Activated T-cell treated with anti-CD3 and anti-CD28 coated beads, Interleukin-2, amount 50 U/mL, for 72 hours (primary cell): ENCODE measurements at regions not wholly inside any gene's neighbourhood (a gene's known extent, or its start where the extent isn't known, plus 50 kb on each side); places are given as distances from the start of the nearest gene placed in this dataset.
"Not testable (repeated sequence)": the region's sequence is repeated elsewhere in the genome, so short reads cannot be mapped to it uniquely, and the experiment has no call there.

Experiments
- ATAC-seq, 2 donors: fragments of 150-1000 bp; cut with Tn5 transposase; replicated peaks in 1 of 2; 2 replicates each; pipeline ENCODE4 v1.10.0; 2021; ENCODE audit warnings: moderate library complexity in 2 of 2, mild to moderate bottlenecking in 1 of 2
- DNase-seq, 2 donors: peaks; one replicate each; pipeline ENCODE4 v3.0.0; 2021 to 2022; ENCODE audit warnings: mixed read lengths in 1 of 2
- H3K27ac Mint-ChIP-seq: one replicate; pipeline ENCODE4 v1.8.0; 2022; ENCODE audit warnings: mild to moderate bottlenecking, moderate library complexity, mixed read lengths
- H3K27me3 Mint-ChIP-seq: one replicate; pipeline ENCODE4 v1.8.0; 2022; ENCODE audit warnings: low read depth, mixed read lengths
- H3K36me3 Mint-ChIP-seq, 2 donors: one replicate each; pipeline ENCODE4 v1.8.0; 2022; ENCODE audit warnings: mixed read lengths in 2 of 2, mild to moderate bottlenecking in 1 of 2; ENCODE audit not compliant: insufficient read depth in 2 of 2
- H3K4me1 Mint-ChIP-seq: one replicate; pipeline ENCODE4 v1.8.0; 2022; ENCODE audit warnings: low read depth, mixed read lengths
- H3K4me3 Mint-ChIP-seq, 2 donors: one replicate each; pipeline ENCODE4 v1.8.0; 2022; ENCODE audit warnings: mild to moderate bottlenecking in 2 of 2, mixed read lengths in 2 of 2, moderate library complexity in 2 of 2
- H3K9me3 Mint-ChIP-seq, 2 donors: one replicate each; pipeline ENCODE4 v1.8.0; 2022; ENCODE audit warnings: mixed read lengths in 2 of 2

GRCh38 chr11:109521571-109522086 lies 99.6 kb downstream of the C11orf87 start:
- H3K4me3 Mint-ChIP-seq: no peak overlapping the region
- H3K4me1 Mint-ChIP-seq: no peaks in the 10 kb centered on the region
- DNase-seq: no peak
- no peaks in the 10 kb centered on the region for H3K36me3 Mint-ChIP-seq
- no peaks in the 10 kb centered on the region for H3K27me3 Mint-ChIP-seq
- ATAC-seq: no peak
- no peak overlapping the region for H3K27ac Mint-ChIP-seq
- peaks cover under 1 to 2% of the 10 kb centered on the region in 2 donors for H3K9me3 Mint-ChIP-seq

GRCh38 chr11:109522116-109522755 lies 100.2 kb downstream of the C11orf87 start:
- no peaks in the 10 kb centered on the region for H3K36me3 Mint-ChIP-seq
- H3K27ac Mint-ChIP-seq: no peak overlapping the region
- peaks cover 0 to 2% of the 10 kb centered on the region in 2 donors for H3K9me3 Mint-ChIP-seq
- ATAC-seq: no peak
- no peaks in the 10 kb centered on the region for H3K4me1 Mint-ChIP-seq
- no peak overlapping the region for H3K4me3 Mint-ChIP-seq
- no peak for DNase-seq
- H3K27me3 Mint-ChIP-seq: no peaks in the 10 kb centered on the region

DNA sequence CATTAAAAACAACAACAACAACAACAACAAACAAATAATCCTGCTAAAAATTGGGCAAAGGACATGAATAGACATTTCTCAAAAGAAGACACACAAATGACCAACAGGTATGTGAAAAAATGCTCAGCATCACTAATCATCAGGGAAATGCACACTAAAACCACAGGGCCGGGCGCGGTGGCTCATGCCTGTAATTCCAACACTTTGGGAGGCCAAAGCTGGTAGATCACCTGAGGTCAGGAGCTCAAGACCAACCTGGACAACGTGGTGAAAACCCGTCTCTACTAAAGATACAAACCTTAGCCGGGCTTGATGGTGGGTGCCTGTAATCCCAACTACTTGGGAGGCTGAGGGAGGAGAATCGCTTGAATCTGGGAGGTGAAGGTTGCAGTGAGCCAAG lies 103.6 kb downstream of the C11orf87 start:
- H3K27ac Mint-ChIP-seq, H3K27me3 Mint-ChIP-seq, H3K36me3 Mint-ChIP-seq, H3K4me1 Mint-ChIP-seq, H3K9me3 Mint-ChIP-seq, H3K4me3 Mint-ChIP-seq, DNase-seq, ATAC-seq: not testable (repeated sequence)

GRCh38 chr11:109526061-109526460 lies 104.1 kb downstream of the C11orf87 start:
- Mint-ChIP-seq H3K27me3 (no peaks in the 10 kb centered on the region), H3K4me3 (no peak overlapping the region), H3K9me3 (peaks cover 0 to 2% of the 10 kb centered on the region in 2 donors), H3K4me1 (no peaks in the 10 kb centered on the region), H3K27ac (no peak overlapping the region), H3K36me3 (no peaks in the 10 kb centered on the region)
- ATAC-seq (no peak), DNase-seq (no peak)

- ATAC-seq (no peak), DNase-seq (no peak)
- Mint-ChIP-seq H3K27ac (no peak overlapping the region), H3K9me3 (peaks cover 0 to 2% of the 10 kb centered on the region in 2 donors), H3K27me3 (no peaks in the 10 kb centered on the region), H3K4me3 (no peak overlapping the region), H3K36me3 (no peaks in the 10 kb centered on the region), H3K4me1 (no peaks in the 10 kb centered on the region)
These were observed 104.9 kb downstream of the C11orf87 start for GRCh38 chr11:109526931-109527330.

GRCh38 chr11:109527496-109527895 lies 105.5 kb downstream of the C11orf87 start:
- H3K4me1 Mint-ChIP-seq: no peaks in the 10 kb centered on the region
- H3K4me3 Mint-ChIP-seq: no peak overlapping the region
- H3K27ac Mint-ChIP-seq: no peak overlapping the region
- DNase-seq (no peak), ATAC-seq (no peak)
- peaks cover 0 to 2% of the 10 kb centered on the region in 2 donors for H3K9me3 Mint-ChIP-seq
- no peaks in the 10 kb centered on the region for H3K36me3 Mint-ChIP-seq
- H3K27me3 Mint-ChIP-seq: no peaks in the 10 kb centered on the region

DNA sequence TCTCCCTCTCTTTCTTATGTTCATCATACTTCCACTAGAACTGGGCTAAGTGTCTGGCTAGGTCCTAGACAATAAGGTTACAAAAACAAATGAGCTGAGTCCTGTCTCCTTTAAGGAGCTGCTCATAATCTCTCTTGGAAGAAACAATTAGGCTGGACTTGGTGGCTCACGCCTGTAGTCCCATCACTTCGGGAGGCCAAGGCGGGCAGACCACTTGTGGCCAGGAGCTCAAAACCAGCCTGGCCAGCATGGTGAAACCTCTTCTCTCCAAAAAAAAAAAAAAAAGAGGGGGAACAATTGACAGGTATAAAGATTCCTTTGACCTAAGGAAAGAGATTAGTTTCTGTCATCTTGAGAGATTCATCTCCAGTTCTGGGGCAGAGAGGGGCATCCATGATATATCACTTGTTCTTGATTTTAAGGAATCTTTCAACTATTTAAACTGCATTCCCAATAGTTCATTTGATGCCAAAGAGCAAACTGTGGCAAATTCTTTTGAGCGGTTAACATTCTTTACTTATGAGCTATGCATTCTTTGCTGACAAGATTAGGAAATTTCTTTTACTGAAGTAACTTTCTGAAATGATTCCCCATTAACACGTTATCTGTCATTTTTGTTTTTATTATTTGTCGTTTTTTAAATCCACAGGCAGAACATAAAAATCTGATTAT lies 125.5 kb downstream of the C11orf87 start:
- Mint-ChIP-seq H3K4me1 (no peaks in the 10 kb centered on the region), H3K27me3 (no peaks in the 10 kb centered on the region), H3K27ac (no peak overlapping the region), H3K36me3 (no peaks in the 10 kb centered on the region), H3K9me3 (peaks cover 0 to 6% of the 10 kb centered on the region in 2 donors), H3K4me3 (no peak overlapping the region)
- ATAC-seq (no peak), DNase-seq (no peak)

DNA sequence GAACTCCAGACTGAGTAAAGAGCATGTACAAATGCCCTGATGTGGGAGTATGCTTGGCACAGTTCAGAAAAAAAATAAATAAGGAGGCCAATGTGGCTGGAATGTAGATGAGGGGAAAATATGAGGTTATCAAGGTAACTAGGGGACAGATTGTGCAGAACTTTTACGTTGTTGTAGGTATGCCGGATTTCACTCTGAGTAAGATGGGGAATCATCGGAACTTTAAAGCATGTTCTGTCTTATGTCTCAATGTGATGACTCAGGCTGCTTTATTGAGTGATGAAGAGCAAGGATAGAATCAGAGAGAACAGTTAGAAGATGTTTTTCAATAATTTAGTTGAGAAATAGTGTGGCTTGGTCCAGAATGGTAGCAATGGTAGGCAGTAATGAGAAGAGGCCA lies 130.4 kb downstream of the C11orf87 start:
- Mint-ChIP-seq H3K9me3 (peaks cover 0 to 2% of the 10 kb centered on the region in 2 donors), H3K27me3 (no peaks in the 10 kb centered on the region), H3K4me3 (no peak overlapping the region), H3K27ac (no peak overlapping the region), H3K4me1 (no peaks in the 10 kb centered on the region), H3K36me3 (no peaks in the 10 kb centered on the region)
- no peak for DNase-seq
- no peak for ATAC-seq

DNA sequence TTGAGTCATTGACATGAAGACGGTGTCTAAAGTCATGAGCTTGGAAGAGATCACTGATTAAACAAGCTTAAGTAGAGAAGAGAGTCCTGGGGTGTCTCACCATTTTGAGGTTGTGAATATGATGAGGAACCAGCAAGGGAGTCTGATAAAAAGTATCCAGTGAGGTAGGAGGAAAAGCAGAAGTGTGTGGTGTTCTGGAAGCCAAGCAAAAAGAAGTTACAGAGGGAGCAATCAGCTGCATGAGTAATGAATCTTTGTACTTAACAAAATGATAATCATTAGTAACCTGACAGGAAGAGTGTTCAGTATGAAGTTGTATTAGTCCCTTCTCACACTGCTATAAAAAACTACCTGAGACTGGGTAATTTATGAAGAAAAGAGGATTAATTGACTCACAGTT lies 131.3 kb downstream of the C11orf87 start:
- H3K4me3 Mint-ChIP-seq: no peak overlapping the region
- H3K4me1 Mint-ChIP-seq: no peaks in the 10 kb centered on the region
- H3K36me3 Mint-ChIP-seq: no peaks in the 10 kb centered on the region
- DNase-seq (no peak), ATAC-seq (no peak)
- H3K27me3 Mint-ChIP-seq: no peaks in the 10 kb centered on the region
- H3K27ac Mint-ChIP-seq: no peak overlapping the region
- peaks cover 0 to 5% of the 10 kb centered on the region in 2 donors for H3K9me3 Mint-ChIP-seq

DNA sequence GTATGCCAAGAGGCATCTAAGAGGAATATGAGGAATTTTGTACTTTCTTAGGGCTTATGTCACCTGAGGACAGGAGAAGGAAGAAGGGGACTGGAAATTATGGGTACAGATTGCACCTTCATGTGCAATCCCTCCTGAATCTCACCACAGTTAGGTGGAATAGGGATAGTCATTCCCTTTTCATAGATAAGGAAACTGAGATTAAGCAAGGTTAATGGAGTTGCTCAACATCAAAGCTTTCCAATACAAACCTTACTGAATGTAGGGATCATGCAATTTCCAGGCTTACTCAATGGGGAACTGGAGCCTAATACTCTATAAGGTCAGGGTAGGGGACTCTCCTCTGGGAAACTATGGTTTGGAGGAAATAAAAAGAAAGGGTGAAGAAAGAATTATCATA lies 133.0 kb downstream of the C11orf87 start:
- H3K36me3 Mint-ChIP-seq: no peaks in the 10 kb centered on the region
- ATAC-seq: no peak
- H3K4me3 Mint-ChIP-seq: no peak overlapping the region
- no peaks in the 10 kb centered on the region for H3K27me3 Mint-ChIP-seq
- DNase-seq: no peak
- H3K4me1 Mint-ChIP-seq: no peaks in the 10 kb centered on the region
- H3K27ac Mint-ChIP-seq: no peak overlapping the region
- peaks cover 4 to 6% of the 10 kb centered on the region in 2 donors for H3K9me3 Mint-ChIP-seq

- no peak for ATAC-seq
- no peak overlapping the region for H3K4me3 Mint-ChIP-seq
- no peaks in the 10 kb centered on the region for H3K36me3 Mint-ChIP-seq
- H3K27me3 Mint-ChIP-seq: no peaks in the 10 kb centered on the region
- H3K9me3 Mint-ChIP-seq: peaks cover 3 to 5% of the 10 kb centered on the region in 2 donors
- no peak overlapping the region for H3K27ac Mint-ChIP-seq
- H3K4me1 Mint-ChIP-seq: no peaks in the 10 kb centered on the region
- DNase-seq: no peak
These were observed 142.3 kb downstream of the C11orf87 start for GRCh38 chr11:109564241-109564640.

DNA sequence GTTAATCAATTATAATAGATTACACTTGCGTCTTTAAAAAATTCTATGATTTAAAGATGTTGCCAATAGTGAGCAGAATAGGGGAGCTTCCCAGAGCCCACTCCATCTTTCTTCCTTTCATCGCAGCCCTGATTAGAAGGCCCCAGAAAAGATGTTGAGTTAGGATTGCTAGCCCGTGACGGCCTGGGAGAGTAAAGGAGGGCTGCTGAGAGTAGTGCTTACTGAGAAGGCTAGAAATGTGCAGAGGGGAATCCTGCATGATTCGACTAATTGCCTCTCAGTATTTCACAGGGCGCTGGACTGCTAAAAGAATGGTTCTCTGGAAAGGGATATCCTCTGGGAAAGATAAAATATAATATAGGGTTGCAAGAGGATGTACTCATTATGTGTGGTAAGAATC lies 160.5 kb downstream of the C11orf87 start:
- H3K4me1 Mint-ChIP-seq: no peaks in the 10 kb centered on the region
- peaks cover 1 to 2% of the 10 kb centered on the region in 2 donors for H3K9me3 Mint-ChIP-seq
- H3K4me3 Mint-ChIP-seq: no peak overlapping the region
- H3K27me3 Mint-ChIP-seq: no peaks in the 10 kb centered on the region
- no peak overlapping the region for H3K27ac Mint-ChIP-seq
- H3K36me3 Mint-ChIP-seq: no peaks in the 10 kb centered on the region
- ATAC-seq (no peak), DNase-seq (no peak)

- H3K4me3 Mint-ChIP-seq: no peak overlapping the region
- ATAC-seq (no peak), DNase-seq (no peak)
- no peaks in the 10 kb centered on the region for H3K4me1 Mint-ChIP-seq
- H3K36me3 Mint-ChIP-seq: no peaks in the 10 kb centered on the region
- no peaks in the 10 kb centered on the region for H3K9me3 Mint-ChIP-seq
- no peaks in the 10 kb centered on the region for H3K27me3 Mint-ChIP-seq
- no peak overlapping the region for H3K27ac Mint-ChIP-seq
These were observed 162.3 kb downstream of the C11orf87 start for GRCh38 chr11:109584001-109584972.
